ENCODE measurements at regions not wholly inside any gene's neighbourhood (a gene's known extent, or its start where the extent isn't known, plus 50 kb on each side); places are given as distances from the start of the nearest gene placed in this dataset.

GRCh38 chr2:5083402-5083801, 608.8 kb upstream of the SOX11 start:
- Histone ChIP-seq H3K4me3 (ENCODE audit: low read depth, low read length) (no peak overlapping the region), H3K27ac (no peak overlapping the region), H3K36me3 (replicated peaks) (no peaks in the 10 kb centered on the region), H3K27me3 (replicated peaks) (no peaks in the 10 kb centered on the region)
- in situ Hi-C loops (cut with HindIII; ENCODE audit: low pct_ligation_motif_present, low sequenced_read_pairs): no loop called here
- no peak for TF ChIP-seq CTCF (IDR thresholded peaks at IDR 0.05; ENCODE audit: low read depth, low read length, missing control alignments)
- no peak for DNase-seq

- no peak for TF ChIP-seq CTCF (IDR thresholded peaks at IDR 0.05; ENCODE audit: low read depth, low read length, missing control alignments)
- in situ Hi-C loops (cut with HindIII; ENCODE audit: low pct_ligation_motif_present, low sequenced_read_pairs): no loop called here
- no peak for DNase-seq
- Histone ChIP-seq H3K4me3 (ENCODE audit: low read depth, low read length) (no peak overlapping the region), H3K27me3 (replicated peaks) (no peaks in the 10 kb centered on the region), H3K36me3 (replicated peaks) (no peaks in the 10 kb centered on the region), H3K27ac (no peak overlapping the region)
These were observed 602.8 kb upstream of the SOX11 start for GRCh38 chr2:5089409-5089808.

- no peak for TF ChIP-seq CTCF (IDR thresholded peaks at IDR 0.05; ENCODE audit: low read depth, low read length, missing control alignments)
- H3K36me3 ChIP-seq (replicated peaks): no peaks in the 10 kb centered on the region
- H3K27me3 ChIP-seq (replicated peaks): no peaks in the 10 kb centered on the region
- no peak for DNase-seq
- in situ Hi-C loops (cut with HindIII; ENCODE audit: low pct_ligation_motif_present, low sequenced_read_pairs): no loop called here
- H3K4me3 ChIP-seq (ENCODE audit: low read depth, low read length): no peak overlapping the region
- no peak overlapping the region for H3K27ac ChIP-seq
These were observed 599.1 kb upstream of the SOX11 start for GRCh38 chr2:5093056-5093455.

- no peaks in the 10 kb centered on the region for H3K36me3 ChIP-seq (replicated peaks)
- in situ Hi-C loops (cut with HindIII; ENCODE audit: low pct_ligation_motif_present, low sequenced_read_pairs): no loop called here
- no peaks in the 10 kb centered on the region for H3K27me3 ChIP-seq (replicated peaks)
- no peak for TF ChIP-seq CTCF (IDR thresholded peaks at IDR 0.05; ENCODE audit: low read depth, low read length, missing control alignments)
- DNase-seq: no peak
- no peak overlapping the region for H3K27ac ChIP-seq
- no peak overlapping the region for H3K4me3 ChIP-seq (ENCODE audit: low read depth, low read length)
These were observed 598.7 kb upstream of the SOX11 start for GRCh38 chr2:5093518-5093917.

GRCh38 chr2:5094192-5094591, 598.0 kb upstream of the SOX11 start:
- no peak for TF ChIP-seq CTCF (IDR thresholded peaks at IDR 0.05; ENCODE audit: low read depth, low read length, missing control alignments)
- H3K27ac ChIP-seq: no peak overlapping the region
- H3K4me3 ChIP-seq (ENCODE audit: low read depth, low read length): no peak overlapping the region
- no peaks in the 10 kb centered on the region for H3K36me3 ChIP-seq (replicated peaks)
- in situ Hi-C loops (cut with HindIII; ENCODE audit: low pct_ligation_motif_present, low sequenced_read_pairs): no loop called here
- H3K27me3 ChIP-seq (replicated peaks): no peaks in the 10 kb centered on the region
- no peak for DNase-seq

- in situ Hi-C loops (cut with HindIII; ENCODE audit: low pct_ligation_motif_present, low sequenced_read_pairs): no loop called here
- Histone ChIP-seq H3K4me3 (ENCODE audit: low read depth, low read length) (no peak overlapping the region), H3K36me3 (replicated peaks) (no peaks in the 10 kb centered on the region), H3K27ac (no peak overlapping the region), H3K27me3 (replicated peaks) (no peaks in the 10 kb centered on the region)
- DNase-seq: no peak
- TF ChIP-seq CTCF (IDR thresholded peaks at IDR 0.05; ENCODE audit: low read depth, low read length, missing control alignments): no peak
These were observed 593.9 kb upstream of the SOX11 start for GRCh38 chr2:5098286-5098685.
